CD4-positive, alpha-beta T cell treated with Interleukin-15 for 1 hour (primary cell): ENCODE measurements at regions not wholly inside any gene's neighbourhood (a gene's known extent, or its start where the extent isn't known, plus 50 kb on each side); places are given as distances from the start of the nearest gene placed in this dataset.
"Not testable (repeated sequence)": the region's sequence is repeated elsewhere in the genome, so short reads cannot be mapped to it uniquely, and the experiment has no call there.

Experiments
- DNase-seq: peaks from one replicate; pipeline ENCODE4 v3.0.0-alpha.2; 2020

- DNase-seq: no peak
These were observed 213.1 kb downstream of the BTBD3 start for GRCh38 chr20:12130781-12131180.

GRCh38 chr20:12133553-12133952 is 215.9 kb downstream of the BTBD3 start:
- no peak for DNase-seq

GRCh38 chr20:12145951-12146350 is 228.3 kb downstream of the BTBD3 start:
- not testable (repeated sequence) for DNase-seq

- no peak for DNase-seq
These were observed 235.3 kb downstream of the BTBD3 start for GRCh38 chr20:12152996-12153395.

- DNase-seq: no peak
These were observed 235.9 kb downstream of the BTBD3 start for GRCh38 chr20:12153628-12154027.

GRCh38 chr20:12156252-12156651 is 238.6 kb downstream of the BTBD3 start:
- DNase-seq: no peak

GRCh38 chr20:12159261-12159660 is 241.6 kb downstream of the BTBD3 start:
- no peak for DNase-seq

- no peak for DNase-seq
These were observed 244.0 kb downstream of the BTBD3 start for GRCh38 chr20:12161734-12162133.

GRCh38 chr20:12166053-12166717 is 248.5 kb downstream of the BTBD3 start:
- DNase-seq: no peak

- no peak for DNase-seq
These were observed 252.7 kb downstream of the BTBD3 start for GRCh38 chr20:12170406-12170805.

GRCh38 chr20:12171923-12172524 is 254.3 kb downstream of the BTBD3 start:
- DNase-seq: no peak

- no peak for DNase-seq
These were observed 255.8 kb downstream of the BTBD3 start for GRCh38 chr20:12173347-12174012.

GRCh38 chr20:12175538-12175937 is 257.8 kb downstream of the BTBD3 start:
- DNase-seq: no peak

- DNase-seq: no peak
These were observed 260.1 kb downstream of the BTBD3 start for GRCh38 chr20:12177657-12178293.

- DNase-seq: no peak
These were observed 262.0 kb downstream of the BTBD3 start for GRCh38 chr20:12179692-12180091.

- no peak for DNase-seq
These were observed 262.5 kb downstream of the BTBD3 start for GRCh38 chr20:12180107-12180661.

GRCh38 chr20:12198281-12198680 is 280.6 kb downstream of the BTBD3 start:
- DNase-seq: no peak

- DNase-seq: no peak
These were observed 282.0 kb downstream of the BTBD3 start for GRCh38 chr20:12199703-12200102.

- DNase-seq: no peak
These were observed 283.7 kb downstream of the BTBD3 start for GRCh38 chr20:12201289-12201991.

- DNase-seq: no peak
These were observed 285.7 kb downstream of the BTBD3 start for GRCh38 chr20:12203399-12203798.

GRCh38 chr20:12203981-12204380 is 286.3 kb downstream of the BTBD3 start:
- DNase-seq: no peak

GRCh38 chr20:12207875-12208274 is 290.2 kb downstream of the BTBD3 start:
- no peak for DNase-seq

GRCh38 chr20:12210591-12210990 is 292.9 kb downstream of the BTBD3 start:
- no peak for DNase-seq
